T-helper 1 cell treated with Interleukin-12 subunit alpha and Interleukin-12 subunit beta and Interleukin-4 antibody, amounts not matched to agents 30 μg/mL and 1 μg/mL, for 36 hours (primary cell): ENCODE measurements at regions not wholly inside any gene's neighbourhood (a gene's known extent, or its start where the extent isn't known, plus 50 kb on each side); places are given as distances from the start of the nearest gene placed in this dataset.
"Not testable (repeated sequence)": the region's sequence is repeated elsewhere in the genome, so short reads cannot be mapped to it uniquely, and the experiment has no call there.

Experiments
- H3K27ac Mint-ChIP-seq: one replicate; pipeline ENCODE4 v1.8.0; 2021; ENCODE audit warnings: mild to moderate bottlenecking, mixed read lengths
- H3K27me3 Mint-ChIP-seq: one replicate; pipeline ENCODE4 v1.8.0; 2021; ENCODE audit warnings: low read depth, mixed read lengths
- H3K36me3 Mint-ChIP-seq: one replicate; pipeline ENCODE4 v1.8.0; 2021; ENCODE audit warnings: low read depth, mixed read lengths
- H3K4me1 Mint-ChIP-seq: one replicate; pipeline ENCODE4 v1.8.0; 2021; ENCODE audit warnings: low read depth, mixed read lengths
- H3K4me3 Mint-ChIP-seq: one replicate; pipeline ENCODE4 v1.8.0; 2021; ENCODE audit warnings: mild to moderate bottlenecking, moderate library complexity, mixed read lengths
- H3K9me3 Mint-ChIP-seq: one replicate; pipeline ENCODE4 v1.8.0; 2021; ENCODE audit warnings: mixed read lengths

DNA sequence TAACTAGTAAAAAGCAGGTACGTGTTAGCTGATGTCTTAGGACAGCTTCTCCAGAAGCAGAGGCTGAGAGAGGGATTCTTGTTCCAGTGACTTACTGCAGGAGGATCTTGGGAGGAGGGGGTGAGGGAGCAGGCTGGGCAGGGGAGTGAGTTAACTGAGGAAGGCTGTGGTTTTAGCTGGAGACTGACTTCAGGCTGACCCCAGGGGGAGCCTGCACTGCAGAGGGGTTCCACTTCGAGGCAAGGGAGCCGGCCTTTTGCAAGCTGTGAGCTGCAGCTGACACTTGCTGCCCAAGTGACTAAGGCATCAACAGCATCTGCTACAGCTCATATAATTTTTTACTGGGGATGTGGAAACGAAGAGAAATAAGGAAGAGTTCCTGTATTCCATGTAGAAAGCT is 50.4 kb upstream of the SOD1 start:
- no peak overlapping the region for H3K4me3 Mint-ChIP-seq
- no peak overlapping the region for H3K27ac Mint-ChIP-seq
- peaks cover 2% of the 10 kb centered on the region for H3K4me1 Mint-ChIP-seq
- no peaks in the 10 kb centered on the region for H3K36me3 Mint-ChIP-seq
- peaks cover 11% of the 10 kb centered on the region for H3K9me3 Mint-ChIP-seq
- H3K27me3 Mint-ChIP-seq, result peaks cover 5% of the 10 kb centered on the region

DNA sequence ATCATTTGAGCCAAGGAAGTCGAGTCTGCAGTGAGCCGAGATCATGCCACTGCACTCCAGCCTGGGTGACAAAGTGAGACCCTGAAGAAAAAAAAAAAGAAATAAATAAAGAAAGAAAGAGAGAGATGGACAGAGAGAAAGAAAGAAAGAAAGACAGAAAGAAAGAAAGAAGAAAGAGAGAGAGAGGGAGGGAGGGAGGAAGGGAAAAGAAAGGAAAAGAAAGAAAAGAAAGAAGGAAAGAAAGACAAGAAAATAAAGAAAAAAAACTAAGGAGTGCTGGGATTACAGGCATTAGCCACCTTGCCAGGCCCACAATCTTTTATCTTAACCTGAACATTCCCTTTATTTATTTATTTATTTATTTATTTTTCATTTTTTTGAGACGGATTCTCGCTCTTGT is 51.7 kb upstream of the SOD1 start:
- Mint-ChIP-seq H3K27me3 (peaks cover 4% of the 10 kb centered on the region), H3K4me3 (no peak overlapping the region), H3K4me1 (peaks cover 2% of the 10 kb centered on the region), H3K27ac (no peak overlapping the region), H3K9me3 (peaks cover 11% of the 10 kb centered on the region), H3K36me3 (no peaks in the 10 kb centered on the region)

DNA sequence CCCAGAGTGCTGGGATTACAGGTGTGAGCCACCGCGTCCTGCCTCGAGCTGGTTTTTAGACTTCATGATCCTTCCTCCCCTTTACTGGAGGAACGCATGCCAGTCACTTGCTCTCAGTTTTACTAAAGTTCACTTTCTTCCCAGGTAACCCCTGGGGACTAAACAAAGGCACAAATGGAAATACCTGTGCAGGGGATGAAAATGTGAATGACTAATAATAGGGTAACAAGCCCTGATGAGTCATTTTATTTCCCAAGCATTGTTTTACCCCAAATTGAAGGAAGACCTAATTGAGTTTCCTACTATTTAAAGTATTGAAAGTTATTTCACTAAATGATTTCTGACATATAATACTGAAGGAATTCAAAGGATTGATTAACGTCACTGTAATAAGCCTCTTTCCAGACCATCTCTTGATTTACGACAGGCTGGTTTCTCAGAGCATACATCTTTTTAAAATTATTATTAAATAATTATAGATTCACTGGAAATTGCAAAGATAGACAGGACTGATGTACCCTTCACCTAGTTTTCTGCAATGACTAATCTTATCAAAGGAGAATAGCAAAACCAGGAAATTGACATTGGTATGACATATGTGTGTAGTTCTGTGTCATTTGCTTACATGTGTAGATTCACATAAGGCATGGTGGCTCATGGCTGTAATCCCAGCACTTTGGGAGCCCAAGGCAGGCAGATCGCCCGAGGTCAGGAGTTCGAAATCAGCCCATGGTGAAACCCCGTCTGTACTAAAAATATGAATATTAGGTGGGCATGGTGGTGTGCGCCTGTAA is 53.2 kb upstream of the SOD1 start:
- Mint-ChIP-seq H3K4me3 (no peak overlapping the region), H3K27ac (no peak overlapping the region), H3K27me3 (peaks cover 6% of the 10 kb centered on the region), H3K9me3 (peaks cover 7% of the 10 kb centered on the region), H3K36me3 (no peaks in the 10 kb centered on the region), H3K4me1 (peaks cover 2% of the 10 kb centered on the region)

DNA sequence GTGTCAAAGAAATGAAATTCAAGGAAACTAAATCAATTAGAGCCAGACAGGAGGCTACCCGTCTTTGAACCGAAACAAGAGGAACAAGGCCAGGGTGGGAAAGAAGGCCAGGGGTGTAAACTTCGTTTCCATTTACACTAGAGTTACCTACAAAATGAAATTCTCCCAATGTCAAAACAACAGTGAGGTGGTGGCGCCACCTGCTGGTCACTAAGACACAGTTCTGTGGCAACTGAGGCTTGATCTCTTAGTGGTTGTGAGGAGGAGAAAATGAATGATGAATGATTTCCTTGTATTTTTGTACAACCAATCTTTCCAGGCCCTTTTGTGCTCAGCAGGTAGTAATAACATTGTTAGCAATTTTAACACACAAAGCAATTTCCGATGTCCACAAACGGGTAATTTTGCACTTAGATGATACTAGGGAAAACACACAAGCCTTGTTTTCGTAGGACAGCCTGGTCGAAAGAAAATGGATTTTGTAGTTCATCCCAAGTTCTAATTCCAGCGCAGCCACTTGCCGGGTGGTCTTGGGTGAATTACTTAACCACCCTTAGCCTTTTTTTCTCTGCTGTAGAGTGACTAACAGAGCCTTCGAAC is 54.8 kb upstream of the SOD1 start:
- Mint-ChIP-seq H3K4me3 (no peak overlapping the region), H3K36me3 (no peaks in the 10 kb centered on the region), H3K4me1 (peaks cover 2% of the 10 kb centered on the region), H3K27ac (no peak overlapping the region), H3K9me3 (no peaks in the 10 kb centered on the region), H3K27me3 (peaks cover 6% of the 10 kb centered on the region)

DNA sequence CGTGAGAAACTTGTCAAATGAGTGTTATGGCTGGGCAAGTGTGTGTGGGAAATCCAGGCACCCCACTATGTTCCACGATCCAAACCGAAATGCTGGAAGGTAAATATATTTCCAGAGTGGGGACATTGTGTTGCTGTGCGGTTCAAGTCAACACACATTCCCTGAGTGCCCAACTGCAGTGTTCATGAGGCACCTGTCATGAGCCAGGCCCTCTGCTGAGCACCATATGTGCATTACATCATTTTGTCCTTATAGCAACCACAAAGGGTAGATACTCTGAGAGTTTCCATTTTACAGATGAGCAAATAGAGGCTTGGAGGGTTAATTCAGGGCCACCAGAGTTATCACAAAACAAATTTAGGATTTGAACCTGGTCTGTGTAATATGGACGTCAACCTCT is 59.9 kb upstream of the SOD1 start:
- H3K36me3 Mint-ChIP-seq, result no peaks in the 10 kb centered on the region
- H3K4me3 Mint-ChIP-seq, result no peak overlapping the region
- H3K9me3 Mint-ChIP-seq, result no peaks in the 10 kb centered on the region
- H3K27ac Mint-ChIP-seq, result no peak overlapping the region
- H3K4me1 Mint-ChIP-seq, result peaks cover 2% of the 10 kb centered on the region
- H3K27me3 Mint-ChIP-seq, result peaks cover 7% of the 10 kb centered on the region

DNA sequence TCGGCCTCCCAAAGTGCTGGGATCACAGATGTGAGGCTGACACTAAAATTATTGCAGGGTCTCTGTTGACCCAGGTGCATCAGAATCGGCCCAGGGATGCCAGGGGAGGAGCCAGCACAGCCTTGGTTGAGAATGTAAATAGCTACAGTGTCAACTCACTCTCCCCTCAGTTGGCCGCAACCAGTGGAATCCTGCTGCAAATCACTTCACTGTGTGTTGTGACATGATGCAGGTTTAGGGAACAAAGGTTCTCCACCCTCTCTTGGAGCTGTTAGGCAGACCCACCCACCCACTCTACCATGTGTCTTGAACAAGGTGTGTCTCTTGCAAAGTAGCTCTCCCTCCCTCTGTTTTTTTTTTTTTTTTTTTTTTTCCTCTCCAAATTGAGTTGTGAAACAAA is 60.5 kb upstream of the SOD1 start:
- no peak overlapping the region for H3K27ac Mint-ChIP-seq

DNA sequence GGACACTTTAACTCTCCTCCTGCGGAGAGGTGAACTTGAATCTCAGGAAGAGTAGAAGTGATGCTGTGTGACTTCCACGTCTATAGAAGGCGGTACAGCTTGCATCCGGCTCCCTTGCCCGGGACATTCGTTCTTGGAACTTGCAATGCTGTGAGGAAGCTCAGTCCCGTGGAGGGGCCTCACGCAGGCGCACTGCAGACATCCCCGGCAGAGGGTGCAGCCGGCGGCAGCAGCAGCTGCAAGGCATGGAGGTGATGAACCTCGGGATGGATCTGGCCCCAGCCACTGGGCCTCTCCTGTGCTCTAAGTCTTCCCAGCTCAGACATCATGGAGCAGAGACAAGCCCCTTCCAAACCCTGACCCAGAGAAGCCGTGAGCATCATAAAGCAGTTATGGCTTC is 61.8 kb upstream of the SOD1 start:
- Mint-ChIP-seq H3K27me3 (peaks cover 5% of the 10 kb centered on the region), H3K4me1 (no peaks in the 10 kb centered on the region), H3K36me3 (no peaks in the 10 kb centered on the region), H3K9me3 (no peaks in the 10 kb centered on the region), H3K27ac (no peak overlapping the region), H3K4me3 (no peak overlapping the region)

More for the DNA sequence above, 60.5 kb upstream of the SOD1 start:
- Mint-ChIP-seq H3K27me3 (peaks cover 11% of the 10 kb centered on the region), H3K4me1 (no peaks in the 10 kb centered on the region), H3K36me3 (no peaks in the 10 kb centered on the region), H3K4me3 (no peak overlapping the region), H3K9me3 (no peaks in the 10 kb centered on the region)

DNA sequence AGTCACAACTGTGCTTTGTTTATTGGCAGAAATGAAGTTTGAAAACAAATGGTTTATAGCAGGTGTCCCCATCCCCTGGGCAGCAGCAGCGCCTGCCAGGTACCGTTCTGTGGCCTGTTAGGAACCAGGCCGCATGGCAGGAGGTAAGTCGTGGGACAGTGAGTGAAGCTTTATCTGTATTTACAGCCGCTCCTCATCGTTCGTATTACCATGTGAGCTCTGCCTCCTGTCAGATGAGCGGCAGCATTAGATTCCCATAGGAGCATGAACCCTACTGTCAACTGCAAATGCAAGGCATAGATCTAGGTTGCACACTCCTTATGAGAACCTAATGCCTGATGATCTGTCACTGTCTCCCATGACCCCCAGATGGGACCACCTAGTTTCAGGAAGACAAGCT is 63.4 kb upstream of the SOD1 start:
- peaks cover 9% of the 10 kb centered on the region for H3K27me3 Mint-ChIP-seq
- no peaks in the 10 kb centered on the region for H3K4me1 Mint-ChIP-seq
- no peak overlapping the region for H3K4me3 Mint-ChIP-seq
- no peaks in the 10 kb centered on the region for H3K9me3 Mint-ChIP-seq
- H3K27ac Mint-ChIP-seq, result no peak overlapping the region
- H3K36me3 Mint-ChIP-seq, result no peaks in the 10 kb centered on the region

DNA sequence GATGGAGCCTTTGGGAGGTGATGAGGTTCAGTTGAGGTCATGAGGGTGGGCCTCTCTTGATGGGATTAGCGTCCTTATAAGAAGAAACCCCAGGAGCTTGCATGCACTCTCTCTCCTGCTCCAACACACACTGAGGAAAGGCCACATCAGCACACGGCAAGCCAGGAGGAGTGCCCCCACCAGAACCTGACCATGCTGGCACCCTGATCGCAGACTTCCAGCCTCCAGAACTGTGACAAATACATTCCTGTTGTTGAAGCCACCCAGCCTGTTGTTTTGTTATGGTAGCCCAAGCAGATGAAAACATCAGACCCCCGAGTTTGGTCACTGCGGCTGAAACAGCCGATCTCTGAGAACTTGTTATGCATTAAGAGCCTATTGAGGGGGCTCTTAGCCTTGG is 64.8 kb upstream of the SOD1 start:
- peaks cover 9% of the 10 kb centered on the region for H3K27me3 Mint-ChIP-seq
- no peak overlapping the region for H3K4me3 Mint-ChIP-seq
- no peaks in the 10 kb centered on the region for H3K4me1 Mint-ChIP-seq
- no peaks in the 10 kb centered on the region for H3K9me3 Mint-ChIP-seq
- H3K27ac Mint-ChIP-seq, result no peak overlapping the region
- no peaks in the 10 kb centered on the region for H3K36me3 Mint-ChIP-seq

DNA sequence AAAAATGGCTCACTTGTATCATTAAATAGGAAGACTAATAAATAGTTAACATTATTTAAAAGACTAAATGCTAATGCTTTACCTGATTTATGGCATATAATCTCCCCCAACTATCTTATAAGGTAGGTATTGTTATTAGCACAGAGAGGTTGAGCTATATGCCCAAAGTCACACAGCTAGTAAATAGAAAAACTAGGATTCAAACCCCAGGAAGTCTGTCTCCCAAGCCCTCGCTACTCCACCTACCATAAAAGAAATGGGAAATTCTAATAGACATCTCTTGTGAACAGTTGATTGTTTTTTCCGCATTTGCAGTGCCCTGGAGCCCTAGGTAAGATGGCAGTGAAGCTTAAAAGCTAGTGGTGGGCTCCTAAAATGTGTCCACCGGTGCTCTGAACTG is 65.2 kb upstream of the SOD1 start:
- no peak overlapping the region for H3K4me3 Mint-ChIP-seq
- H3K27me3 Mint-ChIP-seq, result peaks cover 9% of the 10 kb centered on the region
- H3K4me1 Mint-ChIP-seq, result no peaks in the 10 kb centered on the region
- no peaks in the 10 kb centered on the region for H3K9me3 Mint-ChIP-seq
- H3K27ac Mint-ChIP-seq, result no peak overlapping the region
- H3K36me3 Mint-ChIP-seq, result no peaks in the 10 kb centered on the region

DNA sequence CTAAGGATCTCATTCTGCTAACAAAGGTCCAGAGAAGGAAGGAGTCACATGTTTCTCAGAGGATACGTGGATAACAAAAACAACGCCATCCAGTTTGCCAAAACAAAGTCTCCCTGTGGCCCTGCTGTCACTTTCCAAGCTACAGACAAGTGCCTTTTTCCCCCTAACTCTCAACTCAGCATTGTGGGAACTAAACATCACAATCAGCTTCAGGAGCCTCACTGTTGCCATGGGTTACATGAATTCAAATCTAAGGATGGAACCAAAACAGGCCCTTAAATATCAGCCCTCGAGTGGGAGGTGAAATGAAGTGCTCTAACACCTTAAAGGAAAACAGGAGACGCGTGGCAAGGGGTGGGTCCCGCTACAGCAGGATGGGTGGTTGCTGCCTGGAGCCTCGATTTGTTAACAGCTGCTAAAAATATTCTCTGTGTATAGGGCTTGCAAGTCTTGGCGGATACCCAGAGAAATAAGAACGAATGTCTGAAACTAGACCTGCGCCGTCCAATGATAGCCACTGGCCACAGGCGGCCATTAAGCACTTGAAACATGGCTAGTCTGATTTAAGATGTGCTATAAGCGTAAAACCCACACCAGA is 66.4 kb upstream of the SOD1 start:
- H3K36me3 Mint-ChIP-seq, result no peaks in the 10 kb centered on the region
- no peak overlapping the region for H3K27ac Mint-ChIP-seq
- no peaks in the 10 kb centered on the region for H3K9me3 Mint-ChIP-seq
- H3K27me3 Mint-ChIP-seq, result peaks cover 15% of the 10 kb centered on the region
- H3K4me1 Mint-ChIP-seq, result no peaks in the 10 kb centered on the region
- H3K4me3 Mint-ChIP-seq, result no peak overlapping the region

DNA sequence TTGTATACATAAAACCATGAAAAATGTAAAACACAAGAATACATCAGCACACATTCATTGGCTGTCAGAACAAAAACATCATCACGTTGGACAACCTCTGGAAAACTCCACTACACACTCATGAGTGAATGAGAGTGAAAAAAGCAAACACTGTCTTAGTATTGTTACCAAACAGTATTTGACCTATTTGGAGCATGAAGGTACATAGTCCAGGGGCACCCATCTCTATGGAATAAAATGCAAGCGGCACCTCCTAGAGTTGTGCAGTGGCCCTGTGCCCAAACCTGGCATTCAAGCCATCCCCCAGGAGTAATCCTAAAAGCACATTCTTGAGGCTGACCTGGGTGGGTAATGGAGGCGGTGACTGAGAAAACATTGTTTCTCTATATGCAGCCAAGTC is 67.0 kb upstream of the SOD1 start:
- peaks cover 18% of the 10 kb centered on the region for H3K27me3 Mint-ChIP-seq
- no peaks in the 10 kb centered on the region for H3K4me1 Mint-ChIP-seq
- H3K4me3 Mint-ChIP-seq, result no peak overlapping the region
- H3K27ac Mint-ChIP-seq, result no peak overlapping the region
- H3K36me3 Mint-ChIP-seq, result no peaks in the 10 kb centered on the region
- H3K9me3 Mint-ChIP-seq, result no peaks in the 10 kb centered on the region

DNA sequence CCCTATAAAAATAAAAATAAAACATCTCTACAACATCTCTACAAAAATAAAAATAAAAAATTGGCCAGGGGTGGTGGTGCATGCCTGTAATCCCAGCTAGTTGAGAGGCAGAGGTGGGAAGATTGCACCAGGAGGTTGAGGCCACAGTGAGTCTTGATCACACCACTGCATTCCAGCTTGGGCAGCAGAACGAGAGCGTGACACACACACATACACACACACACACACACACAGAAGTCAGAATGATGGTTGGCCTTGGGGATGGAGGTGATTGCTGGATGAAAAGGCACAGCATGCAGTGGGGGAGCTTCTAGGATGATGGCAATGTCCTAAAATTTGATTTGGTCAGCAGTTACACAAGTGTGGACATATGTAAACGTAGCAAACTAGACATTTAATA is 69.7 kb upstream of the SOD1 start:
- no peaks in the 10 kb centered on the region for H3K4me1 Mint-ChIP-seq
- no peaks in the 10 kb centered on the region for H3K9me3 Mint-ChIP-seq
- H3K4me3 Mint-ChIP-seq, result no peak overlapping the region
- H3K27ac Mint-ChIP-seq, result no peak overlapping the region
- H3K36me3 Mint-ChIP-seq, result no peaks in the 10 kb centered on the region
- peaks cover 29% of the 10 kb centered on the region for H3K27me3 Mint-ChIP-seq

DNA sequence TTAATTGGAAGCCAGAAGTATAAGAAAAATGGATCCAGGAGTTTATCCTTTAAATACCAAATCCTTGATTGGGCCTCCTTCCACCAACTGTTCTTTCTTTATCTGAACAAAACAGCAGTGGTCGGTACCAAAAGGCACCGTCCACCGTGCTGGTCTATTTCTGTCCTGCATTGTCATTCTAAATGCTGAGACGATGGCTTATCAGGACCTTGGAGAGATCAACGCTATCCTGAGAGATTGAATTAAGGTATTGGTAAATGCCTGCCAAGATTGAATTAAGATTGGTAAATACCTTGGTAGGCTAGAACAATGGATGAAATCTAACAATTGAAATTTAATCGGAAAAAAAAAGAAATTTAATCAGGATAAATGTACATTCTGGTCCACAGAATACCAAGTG is 73.4 kb upstream of the SOD1 start:
- no peak overlapping the region for H3K27ac Mint-ChIP-seq
- H3K9me3 Mint-ChIP-seq, result no peaks in the 10 kb centered on the region
- no peaks in the 10 kb centered on the region for H3K36me3 Mint-ChIP-seq
- H3K4me1 Mint-ChIP-seq, result no peaks in the 10 kb centered on the region
- H3K27me3 Mint-ChIP-seq, result peaks cover 19% of the 10 kb centered on the region
- no peak overlapping the region for H3K4me3 Mint-ChIP-seq

DNA sequence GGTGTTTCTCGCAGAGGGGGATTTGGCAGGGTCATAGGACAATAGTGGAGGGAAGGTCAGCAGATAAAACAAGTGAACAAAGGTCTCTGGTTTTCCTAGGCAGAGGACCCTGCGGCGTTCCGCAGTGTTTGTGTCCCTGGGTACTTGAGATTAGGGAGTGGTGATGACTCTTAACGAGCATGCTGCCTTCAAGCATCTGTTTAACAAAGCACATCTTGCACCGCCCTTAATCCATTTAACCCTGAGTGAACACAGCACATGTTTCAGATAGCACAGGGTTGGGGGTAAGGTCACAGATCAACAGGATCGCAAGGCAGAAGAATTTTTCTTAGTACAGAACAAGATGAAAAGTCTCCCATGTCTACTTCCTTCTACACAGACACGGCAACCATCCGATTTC is 75.6 kb upstream of the SOD1 start:
- not testable (repeated sequence) for H3K9me3 Mint-ChIP-seq, H3K27ac Mint-ChIP-seq, H3K4me3 Mint-ChIP-seq, H3K4me1 Mint-ChIP-seq, H3K36me3 Mint-ChIP-seq
- H3K27me3 Mint-ChIP-seq, result peaks cover 34% of the 10 kb centered on the region
